PC-3 (cell line): ENCODE measurements at regions not wholly inside any gene's neighbourhood (a gene's known extent, or its start where the extent isn't known, plus 50 kb on each side); places are given as distances from the start of the nearest gene placed in this dataset.

ENCODE experiments used
- EZH2phosphoT487 ChIP-seq: fragments of 300-600 bp; sonication (generic); IDR thresholded peaks from 2 replicates; pipeline ENCODE4 v1.6.1; 2018; ENCODE audit warnings: mild to moderate bottlenecking, antibody characterized with exemption, low read length, borderline replicate concordance
- TF ChIP-seq, protein P1 (sequence below): fragments of 300-600 bp; sonication (generic); conservative IDR thresholded peaks from 2 replicates; pipeline ENCODE4 v1.5.1; 2017; ENCODE audit warnings: antibody characterized with exemption, low read depth, mild to moderate bottlenecking, low read length

DNA sequence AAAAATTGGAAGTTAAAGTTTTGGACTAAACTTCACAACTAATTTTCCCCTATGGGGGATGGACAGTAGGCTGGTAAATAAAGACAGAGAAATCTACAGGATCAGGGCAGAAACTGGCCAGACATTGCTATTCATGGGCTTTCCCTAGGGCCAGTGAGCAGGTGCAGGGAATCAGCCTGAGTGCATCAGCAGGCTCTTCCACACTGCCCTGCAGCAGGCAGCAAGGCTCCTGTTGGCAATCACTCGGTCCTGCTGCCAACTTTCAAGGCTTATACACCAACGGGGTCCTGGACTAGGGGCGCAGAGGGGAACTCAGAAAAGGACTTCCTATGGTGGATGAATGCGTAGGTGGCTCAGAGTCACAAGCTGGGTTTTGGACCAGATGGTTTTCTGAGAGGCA, 59.8 kb upstream of the NHSL1 start:
- TF ChIP-seq, protein P1, sequence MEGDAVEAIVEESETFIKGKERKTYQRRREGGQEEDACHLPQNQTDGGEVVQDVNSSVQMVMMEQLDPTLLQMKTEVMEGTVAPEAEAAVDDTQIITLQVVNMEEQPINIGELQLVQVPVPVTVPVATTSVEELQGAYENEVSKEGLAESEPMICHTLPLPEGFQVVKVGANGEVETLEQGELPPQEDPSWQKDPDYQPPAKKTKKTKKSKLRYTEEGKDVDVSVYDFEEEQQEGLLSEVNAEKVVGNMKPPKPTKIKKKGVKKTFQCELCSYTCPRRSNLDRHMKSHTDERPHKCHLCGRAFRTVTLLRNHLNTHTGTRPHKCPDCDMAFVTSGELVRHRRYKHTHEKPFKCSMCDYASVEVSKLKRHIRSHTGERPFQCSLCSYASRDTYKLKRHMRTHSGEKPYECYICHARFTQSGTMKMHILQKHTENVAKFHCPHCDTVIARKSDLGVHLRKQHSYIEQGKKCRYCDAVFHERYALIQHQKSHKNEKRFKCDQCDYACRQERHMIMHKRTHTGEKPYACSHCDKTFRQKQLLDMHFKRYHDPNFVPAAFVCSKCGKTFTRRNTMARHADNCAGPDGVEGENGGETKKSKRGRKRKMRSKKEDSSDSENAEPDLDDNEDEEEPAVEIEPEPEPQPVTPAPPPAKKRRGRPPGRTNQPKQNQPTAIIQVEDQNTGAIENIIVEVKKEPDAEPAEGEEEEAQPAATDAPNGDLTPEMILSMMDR = no peak
- TF ChIP-seq EZH2phosphoT487 = no peak
